Karpas-422 (cell line): ENCODE measurements at regions not wholly inside any gene's neighbourhood (a gene's known extent, or its start where the extent isn't known, plus 50 kb on each side); places are given as distances from the start of the nearest gene placed in this dataset.
"Not testable (repeated sequence)": the region's sequence is repeated elsewhere in the genome, so short reads cannot be mapped to it uniquely, and the experiment has no call there.

ENCODE experiments used
- DNase-seq: peaks from one replicate; pipeline ENCODE4 v3.0.0-alpha.2; 2015
- H2AFZ ChIP-seq: fragments of 200-600 bp; sonication (generic); 2 replicates; pipeline ENCODE4 v1.6.1; 2014; ENCODE audit warnings: antibody characterized with exemption, low read length, mixed read lengths
- H3K27ac ChIP-seq: fragments of 200-600 bp; sonication (generic); 2 replicates; pipeline ENCODE4 v1.5.1; 2014; ENCODE audit warnings: mild to moderate bottlenecking, low read length, moderate library complexity
- H3K27me3 ChIP-seq: fragments of 200-600 bp; sonication (generic); 2 replicates; pipeline ENCODE4 v1.6.1; 2014; ENCODE audit warnings: low read length, mixed read lengths
- H3K36me3 ChIP-seq: fragments of 200-600 bp; sonication (generic); 2 replicates; pipeline ENCODE4 v1.6.1; 2014; ENCODE audit warnings: low read length, mixed read lengths; ENCODE audit not compliant: insufficient read depth
- H3K4me1 ChIP-seq: fragments of 200-600 bp; sonication (generic); 2 replicates; pipeline ENCODE4 v1.6.1; 2014; ENCODE audit warnings: mild to moderate bottlenecking, low read length, mixed read lengths
- H3K4me2 ChIP-seq: fragments of 200-600 bp; sonication (generic); 2 replicates; pipeline ENCODE4 v1.6.1; 2014; ENCODE audit warnings: low read length, low read depth, mild to moderate bottlenecking; ENCODE audit not compliant: poor library complexity, severe bottlenecking
- H3K4me3 ChIP-seq: fragments of 200-600 bp; sonication (generic); 2 replicates; pipeline ENCODE4 v1.5.1; 2014; ENCODE audit warnings: mild to moderate bottlenecking, antibody characterized with exemption, low read length, mixed read lengths
- H3K79me2 ChIP-seq: fragments of 200-600 bp; sonication (generic); 2 replicates; pipeline ENCODE4 v1.6.1; 2014; ENCODE audit warnings: mild to moderate bottlenecking, low read length, mixed read lengths
- H3K9ac ChIP-seq: fragments of 200-600 bp; sonication (generic); 2 replicates; pipeline ENCODE4 v1.6.0; 2014; ENCODE audit warnings: low read length
- H3K9me2 ChIP-seq: fragments of 200-600 bp; sonication (generic), shearing (Covaris generic); replicated peaks from 2 replicates; pipeline ENCODE4 v1.6.0; 2014; ENCODE audit warnings: mild to moderate bottlenecking, low read length, moderate library complexity; ENCODE audit not compliant: insufficient read depth
- H3K9me3 ChIP-seq: fragments of 300-700, 200-600 bp; sonication (generic); 2 replicates; pipeline ENCODE4 v1.6.1; 2014; ENCODE audit warnings: low read length, mixed read lengths
- H4K20me1 ChIP-seq: fragments of 200-600 bp; sonication (generic); 2 replicates; pipeline ENCODE4 v1.6.1; 2014; ENCODE audit warnings: mild to moderate bottlenecking, antibody characterized with exemption, low read length, low read depth; ENCODE audit not compliant: insufficient read depth

GRCh38 chr4:188328966-188329365 is 189.7 kb downstream of the TRIML1 start:
- no peak for DNase-seq
- no peaks in the 10 kb centered on the region for H3K9me2 ChIP-seq
- H3K4me3 ChIP-seq = no peak overlapping the region
- H3K27ac ChIP-seq = no peak overlapping the region
- H3K4me2 ChIP-seq = no peak overlapping the region
- H2AFZ ChIP-seq = no peak overlapping the region
- H4K20me1 ChIP-seq = no peaks in the 10 kb centered on the region
- no peaks in the 10 kb centered on the region for H3K36me3 ChIP-seq
- H3K9me3 ChIP-seq = no peaks in the 10 kb centered on the region
- H3K9ac ChIP-seq = no peak overlapping the region
- H3K27me3 ChIP-seq = no peaks in the 10 kb centered on the region
- no peaks in the 10 kb centered on the region for H3K79me2 ChIP-seq
- H3K4me1 ChIP-seq = no peaks in the 10 kb centered on the region

- Histone ChIP-seq H3K27ac (no peak overlapping the region), H3K9me2 (no peaks in the 10 kb centered on the region), H3K9me3 (no peaks in the 10 kb centered on the region), H3K36me3 (no peaks in the 10 kb centered on the region), H3K79me2 (no peaks in the 10 kb centered on the region), H3K4me3 (no peak overlapping the region), H3K9ac (no peak overlapping the region), H2AFZ (no peak overlapping the region), H3K27me3 (no peaks in the 10 kb centered on the region), H4K20me1 (no peaks in the 10 kb centered on the region), H3K4me2 (no peak overlapping the region), H3K4me1 (no peaks in the 10 kb centered on the region)
- no peak for DNase-seq
Observed at GRCh38 chr4:188329521-188329920, 190.3 kb downstream of the TRIML1 start.

DNA sequence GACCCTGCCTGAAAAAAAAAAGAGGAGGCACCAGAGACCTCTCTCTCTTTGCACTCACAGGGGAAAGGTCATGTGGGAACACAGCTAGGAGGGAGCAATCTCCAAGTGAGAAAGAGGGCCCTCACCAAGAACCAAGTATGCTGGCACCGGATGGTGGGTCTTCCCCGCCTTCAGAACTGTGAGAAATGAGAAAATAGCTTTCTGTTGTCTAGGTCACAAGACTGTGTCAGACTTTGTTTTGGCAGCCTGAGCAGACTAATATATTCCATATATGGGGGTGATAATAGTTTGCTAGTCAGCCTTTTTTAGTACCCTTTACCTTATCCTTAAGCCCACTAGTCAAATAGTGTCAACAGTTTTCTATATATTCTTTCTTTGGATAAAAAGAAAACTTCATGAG is 193.0 kb downstream of the TRIML1 start:
- no peak for DNase-seq
- no peaks in the 10 kb centered on the region for H3K4me1 ChIP-seq
- H3K9me2 ChIP-seq = no peaks in the 10 kb centered on the region
- H3K9me3 ChIP-seq = no peaks in the 10 kb centered on the region
- H3K27ac ChIP-seq = no peak overlapping the region
- H3K27me3 ChIP-seq = no peaks in the 10 kb centered on the region
- H3K36me3 ChIP-seq = no peaks in the 10 kb centered on the region
- no peak overlapping the region for H2AFZ ChIP-seq
- H3K79me2 ChIP-seq = no peaks in the 10 kb centered on the region
- no peak overlapping the region for H3K9ac ChIP-seq
- H3K4me3 ChIP-seq = no peak overlapping the region
- no peak overlapping the region for H3K4me2 ChIP-seq
- H4K20me1 ChIP-seq = no peaks in the 10 kb centered on the region

DNA sequence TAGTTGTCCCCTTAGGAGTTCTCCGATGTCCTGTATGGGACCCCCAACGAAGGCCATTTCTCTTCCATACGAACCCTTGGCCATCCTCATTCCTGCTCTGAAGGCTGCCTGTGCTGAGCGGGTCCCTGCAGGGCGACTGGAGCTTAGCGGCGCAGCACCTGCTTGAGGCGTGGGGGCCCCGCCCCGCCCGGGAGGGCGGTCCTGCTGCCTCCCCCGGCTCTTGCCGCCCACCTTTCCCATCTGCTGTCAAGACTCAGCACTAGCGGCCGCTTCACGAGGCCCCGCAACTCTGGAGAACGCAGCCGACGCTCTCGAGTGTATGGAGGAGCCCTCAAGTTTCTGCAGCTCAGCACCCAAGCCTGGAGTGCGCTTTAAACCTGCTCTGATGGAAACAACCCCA is 197.7 kb downstream of the TRIML1 start:
- Histone ChIP-seq H4K20me1 (no peaks in the 10 kb centered on the region), H3K9me2 (no peaks in the 10 kb centered on the region), H3K4me3 (no peak overlapping the region), H3K9ac (no peak overlapping the region), H2AFZ (no peak overlapping the region), H3K36me3 (no peaks in the 10 kb centered on the region), H3K9me3 (no peaks in the 10 kb centered on the region), H3K4me1 (no peaks in the 10 kb centered on the region), H3K27me3 (no peaks in the 10 kb centered on the region), H3K27ac (no peak overlapping the region), H3K4me2 (no peak overlapping the region), H3K79me2 (no peaks in the 10 kb centered on the region)
- no peak for DNase-seq

DNA sequence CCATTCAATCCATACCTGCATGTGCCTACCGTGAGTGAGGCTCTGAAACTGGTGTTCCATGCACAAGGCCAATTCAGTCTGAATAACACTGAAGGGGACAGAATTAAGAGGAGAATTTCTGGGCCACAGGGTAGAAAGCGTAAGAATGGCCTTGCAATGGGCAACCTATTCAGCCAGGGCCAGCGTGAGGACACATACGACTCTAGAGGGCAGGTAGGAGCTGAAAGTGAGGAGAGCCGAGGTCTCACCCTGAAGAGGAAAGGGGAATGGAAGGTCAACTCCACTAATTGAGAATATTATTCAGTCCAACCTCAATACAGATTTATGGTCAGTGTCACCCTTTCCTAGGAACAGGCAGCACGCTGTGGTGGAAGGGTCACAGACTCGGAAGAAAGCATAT is 202.2 kb downstream of the TRIML1 start:
- Histone ChIP-seq H3K79me2 (no peaks in the 10 kb centered on the region), H3K27me3 (no peaks in the 10 kb centered on the region), H3K4me2 (no peak overlapping the region), H3K9me3 (no peaks in the 10 kb centered on the region), H3K9ac (no peak overlapping the region), H2AFZ (no peak overlapping the region), H4K20me1 (no peaks in the 10 kb centered on the region), H3K27ac (no peak overlapping the region), H3K4me1 (no peaks in the 10 kb centered on the region), H3K9me2 (no peaks in the 10 kb centered on the region), H3K4me3 (no peak overlapping the region), H3K36me3 (no peaks in the 10 kb centered on the region)
- DNase-seq = no peak

DNA sequence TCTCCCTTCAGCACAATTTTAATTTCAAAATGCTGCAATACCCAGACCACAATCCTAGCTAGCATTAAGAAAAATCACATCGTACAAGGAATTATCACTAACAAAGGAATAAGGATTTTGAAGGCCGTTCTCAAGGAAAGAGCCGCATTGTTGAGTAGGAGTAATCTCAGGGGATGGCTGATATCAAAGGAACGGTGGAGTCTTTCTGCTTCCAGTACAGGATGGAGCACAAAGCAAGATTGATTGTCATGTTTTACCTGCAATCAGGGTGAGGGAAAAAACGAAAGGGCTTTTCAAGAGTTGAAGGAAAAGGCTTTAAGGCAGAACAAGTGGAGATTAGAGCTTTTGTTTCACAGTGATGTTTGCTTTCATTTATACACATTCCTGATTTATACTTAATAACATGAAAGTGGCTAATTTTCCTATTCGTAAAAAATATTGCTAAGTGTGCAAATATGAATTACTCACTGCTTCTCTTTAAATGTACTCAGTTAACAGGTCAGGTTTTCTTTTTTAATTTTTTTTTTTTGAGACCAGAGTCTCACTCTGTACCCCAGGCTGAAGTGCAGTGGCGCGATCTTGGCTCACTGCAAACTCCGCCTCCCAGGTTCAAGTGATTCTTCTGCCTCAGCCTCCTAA is 207.0 kb downstream of the TRIML1 start:
- Histone ChIP-seq H3K9me3 (no peaks in the 10 kb centered on the region), H2AFZ (no peak overlapping the region), H3K4me1 (no peaks in the 10 kb centered on the region), H3K9me2 (no peaks in the 10 kb centered on the region), H3K9ac (no peak overlapping the region), H3K27me3 (no peaks in the 10 kb centered on the region), H3K4me3 (no peak overlapping the region), H4K20me1 (no peaks in the 10 kb centered on the region), H3K36me3 (no peaks in the 10 kb centered on the region), H3K27ac (no peak overlapping the region), H3K4me2 (no peak overlapping the region), H3K79me2 (no peaks in the 10 kb centered on the region)
- no peak for DNase-seq

- H3K27me3 ChIP-seq = no peaks in the 10 kb centered on the region
- H3K9ac ChIP-seq = no peak overlapping the region
- no peak overlapping the region for H3K4me2 ChIP-seq
Observed at GRCh38 chr4:188347339-188347738, 208.1 kb downstream of the TRIML1 start.

GRCh38 chr4:188349569-188349968 is 210.3 kb downstream of the TRIML1 start:
- H3K36me3 ChIP-seq, H3K9ac ChIP-seq, H3K27me3 ChIP-seq, H3K9me3 ChIP-seq, H3K27ac ChIP-seq, H3K4me3 ChIP-seq, H3K9me2 ChIP-seq, H2AFZ ChIP-seq, DNase-seq, H3K79me2 ChIP-seq, H4K20me1 ChIP-seq, H3K4me1 ChIP-seq, H3K4me2 ChIP-seq: not testable (repeated sequence)

More at GRCh38 chr4:188347339-188347738, 208.1 kb downstream of the TRIML1 start:
- Histone ChIP-seq H3K36me3 (no peaks in the 10 kb centered on the region), H3K27ac (no peak overlapping the region), H3K4me1 (no peaks in the 10 kb centered on the region), H2AFZ (no peak overlapping the region), H3K9me2 (no peaks in the 10 kb centered on the region), H4K20me1 (no peaks in the 10 kb centered on the region), H3K4me3 (no peak overlapping the region), H3K79me2 (no peaks in the 10 kb centered on the region), H3K9me3 (no peaks in the 10 kb centered on the region)
- DNase-seq = no peak

GRCh38 chr4:188363196-188363595 is 224.0 kb downstream of the TRIML1 start:
- no peaks in the 10 kb centered on the region for H4K20me1 ChIP-seq
- H3K27ac ChIP-seq = no peak overlapping the region
- H3K9me3 ChIP-seq = no peaks in the 10 kb centered on the region
- DNase-seq = no peak
- H2AFZ ChIP-seq = no peak overlapping the region
- H3K4me3 ChIP-seq = no peak overlapping the region
- H3K4me1 ChIP-seq = no peaks in the 10 kb centered on the region
- no peak overlapping the region for H3K4me2 ChIP-seq
- H3K36me3 ChIP-seq = no peaks in the 10 kb centered on the region
- H3K9ac ChIP-seq = no peak overlapping the region
- H3K79me2 ChIP-seq = no peaks in the 10 kb centered on the region
- no peaks in the 10 kb centered on the region for H3K27me3 ChIP-seq
- no peaks in the 10 kb centered on the region for H3K9me2 ChIP-seq
